DOHH2 (cell line): ENCODE measurements at regions not wholly inside any gene's neighbourhood (a gene's known extent, or its start where the extent isn't known, plus 50 kb on each side); places are given as distances from the start of the nearest gene placed in this dataset.

Experiments used
- H3F3A ChIP-seq: fragments of 200-600 bp; sonication (generic), shearing (Covaris generic); 2 replicates; pipeline ENCODE4 v1.6.0; 2016; ENCODE audit warnings: antibody characterized with exemption, mild to moderate bottlenecking; ENCODE audit not compliant: control insufficient read depth, insufficient read depth
- H3K27ac ChIP-seq: fragments of 200-600 bp; sonication (generic); 2 replicates; pipeline ENCODE4 v1.5.1; 2014; ENCODE audit warnings: low read depth, mild to moderate bottlenecking, low read length, moderate library complexity
- H3K27me3 ChIP-seq: fragments of 200-600 bp; sonication (generic); 2 replicates; pipeline ENCODE4 v1.6.1; 2014; ENCODE audit warnings: mild to moderate bottlenecking, low read length, mixed read lengths; ENCODE audit not compliant: control insufficient read depth
- H3K36me3 ChIP-seq: fragments of 200-600 bp; sonication (generic); 2 replicates; pipeline ENCODE4 v1.6.1; 2014; ENCODE audit warnings: mild to moderate bottlenecking, low read length, moderate library complexity, mixed read lengths; ENCODE audit not compliant: control insufficient read depth
- H3K4me1 ChIP-seq: fragments of 200-600 bp; sonication (generic); 2 replicates; pipeline ENCODE4 v1.6.1; 2014; ENCODE audit warnings: mild to moderate bottlenecking, low read length, mixed read lengths; ENCODE audit not compliant: control insufficient read depth
- H3K4me2 ChIP-seq: fragments of 200-600 bp; sonication (generic); 2 replicates; pipeline ENCODE4 v1.6.0; 2014; ENCODE audit warnings: mild to moderate bottlenecking, low read length, moderate library complexity
- H3K4me3 ChIP-seq: fragments of 200-600 bp; sonication (generic); 2 replicates; pipeline ENCODE4 v1.5.1; 2014; ENCODE audit warnings: mild to moderate bottlenecking, low read length, mixed read lengths
- H3K79me2 ChIP-seq: fragments of 200-600 bp; sonication (generic); 2 replicates; pipeline ENCODE4 v1.6.1; 2014; ENCODE audit warnings: mild to moderate bottlenecking, low read length, mixed read lengths; ENCODE audit not compliant: control insufficient read depth
- H3K9me2 ChIP-seq: fragments of 200-600 bp; sonication (generic); replicated peaks from 2 replicates; pipeline ENCODE4 v1.6.1; 2014; ENCODE audit warnings: mild to moderate bottlenecking, low read length, mixed read lengths; ENCODE audit not compliant: control insufficient read depth
- H3K9me3 ChIP-seq: fragments of 200-600 bp; sonication (generic); 2 replicates; pipeline ENCODE4 v1.6.1; 2014; ENCODE audit warnings: antibody characterized with exemption, low read length, mixed read lengths; ENCODE audit not compliant: control insufficient read depth, insufficient read depth
- H4K20me1 ChIP-seq: fragments of 200-600 bp; sonication (generic); 2 replicates; pipeline ENCODE4 v1.6.0; 2014; ENCODE audit warnings: low read depth, mild to moderate bottlenecking, antibody characterized with exemption, low read length, moderate library complexity; ENCODE audit not compliant: control insufficient read depth, insufficient read depth
- CTCF ChIP-seq: fragments of 200-600 bp; sonication (generic); IDR thresholded peaks from one replicate; pipeline ENCODE4 v1.5.1; 2014; ENCODE audit warnings: antibody characterized with exemption, mild to moderate bottlenecking, low read depth, low read length; ENCODE audit not compliant: poor library complexity, severe bottlenecking
- EZH2phosphoT487 ChIP-seq: fragments of 200-600 bp; sonication (generic); IDR thresholded peaks from 2 replicates; pipeline ENCODE4 v1.6.1; 2017; ENCODE audit warnings: borderline replicate concordance, mild to moderate bottlenecking, antibody characterized with exemption, low read length, moderate library complexity, mixed read lengths

GRCh38 chr3:31439890-31440750 lies 92.6 kb upstream of the STT3B start:
- no peak overlapping the region for H3K27ac ChIP-seq
- no peaks in the 10 kb centered on the region for H3K9me2 ChIP-seq
- H3K27me3 ChIP-seq, result no peaks in the 10 kb centered on the region
- no peaks in the 10 kb centered on the region for H3K79me2 ChIP-seq
- no peak overlapping the region for H3K4me3 ChIP-seq
- no peak for TF ChIP-seq CTCF
- no peak for TF ChIP-seq EZH2phosphoT487
- no peaks in the 10 kb centered on the region for H3K36me3 ChIP-seq
- H3K4me2 ChIP-seq, result no peak overlapping the region
- no peaks in the 10 kb centered on the region for H3F3A ChIP-seq
- H3K4me1 ChIP-seq, result peaks cover 18% of the 10 kb centered on the region
- no peaks in the 10 kb centered on the region for H4K20me1 ChIP-seq
- H3K9me3 ChIP-seq, result peaks cover 11% of the 10 kb centered on the region; the same call in 1 of the 2 replicates

- Histone ChIP-seq H4K20me1 (no peaks in the 10 kb centered on the region), H3K4me2 (no peak overlapping the region), H3K36me3 (no peaks in the 10 kb centered on the region), H3K4me1 (peaks cover 18% of the 10 kb centered on the region), H3F3A (no peaks in the 10 kb centered on the region), H3K79me2 (no peaks in the 10 kb centered on the region), H3K4me3 (no peak overlapping the region), H3K9me2 (no peaks in the 10 kb centered on the region), H3K27me3 (no peaks in the 10 kb centered on the region), H3K27ac (no peak overlapping the region), H3K9me3 (peaks cover 11% of the 10 kb centered on the region; the same call in 1 of the 2 replicates)
- TF ChIP-seq CTCF, result no peak
- no peak for TF ChIP-seq EZH2phosphoT487
These were observed 91.8 kb upstream of the STT3B start for GRCh38 chr3:31440878-31441277.

- Histone ChIP-seq H3K9me2 (no peaks in the 10 kb centered on the region), H3K4me1 (peaks cover 18% of the 10 kb centered on the region), H3K27ac (no peak overlapping the region), H3K4me3 (no peak overlapping the region), H3K9me3 (no peaks in the 10 kb centered on the region), H4K20me1 (no peaks in the 10 kb centered on the region), H3K4me2 (no peak overlapping the region), H3K27me3 (no peaks in the 10 kb centered on the region), H3K36me3 (no peaks in the 10 kb centered on the region), H3F3A (no peaks in the 10 kb centered on the region), H3K79me2 (no peaks in the 10 kb centered on the region)
- no peak for TF ChIP-seq EZH2phosphoT487
- no peak for TF ChIP-seq CTCF
These were observed 90.0 kb upstream of the STT3B start for GRCh38 chr3:31442755-31443154.
